ENCODE measurements at regions not wholly inside any gene's neighbourhood (a gene's known extent, or its start where the extent isn't known, plus 50 kb on each side); places are given as distances from the start of the nearest gene placed in this dataset.
A peak's percentile ranks its signal among the peaks of the same experiment; 100 is the strongest.

GRCh38 chr12:24045816-24046257 is 96.4 kb upstream of the SOX5 start (continued):
- no peak for TF ChIP-seq STAT5B (CRISPR knock-in tag; IDR thresholded peaks at IDR 0.05)
- 0 out of 2 replicates have a peak, but pooled peaks have one; percentile 35 for TF ChIP-seq TGIF2 (CRISPR knock-in tag; IDR thresholded peaks at IDR 0.05)
- TF ChIP-seq, protein P1, sequence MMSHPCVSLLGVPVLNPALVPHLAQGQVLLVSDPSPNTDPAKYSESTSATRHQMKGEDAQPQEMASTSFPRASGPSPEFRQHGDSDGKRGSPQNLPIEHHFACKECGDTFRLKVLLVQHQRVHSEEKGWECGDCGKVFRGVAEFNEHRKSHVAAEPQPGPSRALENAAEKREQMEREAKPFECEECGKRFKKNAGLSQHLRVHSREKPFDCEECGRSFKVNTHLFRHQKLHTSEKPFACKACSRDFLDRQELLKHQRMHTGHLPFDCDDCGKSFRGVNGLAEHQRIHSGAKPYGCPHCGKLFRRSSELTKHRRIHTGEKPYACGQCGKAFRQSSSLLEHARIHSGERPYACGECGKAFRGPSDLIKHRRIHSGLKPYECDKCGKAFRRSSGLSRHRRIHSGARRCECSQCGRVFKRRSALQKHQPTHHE (CRISPR knock-in tag; IDR thresholded peaks at IDR 0.05; ENCODE audit: borderline replicate concordance), result no peak
- TF ChIP-seq RAD21 (CRISPR knock-in tag; IDR thresholded peaks at IDR 0.05), result no peak
- TF ChIP-seq ZNF34 (CRISPR knock-in tag; IDR thresholded peaks at IDR 0.05; ENCODE audit: borderline replicate concordance), result no peak
- TF ChIP-seq HDAC1 (CRISPR knock-in tag; IDR thresholded peaks at IDR 0.05), result no peak
- TF ChIP-seq DNMT3B (CRISPR knock-in tag; conservative IDR thresholded peaks at IDR 0.05), result 0 out of 2 replicates have a peak, but pooled peaks have one; percentile 37
- no peak for TF ChIP-seq ZNF432 (CRISPR knock-in tag; IDR thresholded peaks at IDR 0.05; ENCODE audit: borderline replicate concordance)
- no peak for TF ChIP-seq MZF1 (CRISPR knock-in tag; IDR thresholded peaks at IDR 0.05; ENCODE audit: borderline replicate concordance)
- no peak for TF ChIP-seq ZSCAN25 (CRISPR knock-in tag; IDR thresholded peaks at IDR 0.05)
- no peak for TF ChIP-seq XRCC5 (optimal IDR thresholded peaks at IDR 0.05; ENCODE audit: low read length)
- TF ChIP-seq, protein P2, sequence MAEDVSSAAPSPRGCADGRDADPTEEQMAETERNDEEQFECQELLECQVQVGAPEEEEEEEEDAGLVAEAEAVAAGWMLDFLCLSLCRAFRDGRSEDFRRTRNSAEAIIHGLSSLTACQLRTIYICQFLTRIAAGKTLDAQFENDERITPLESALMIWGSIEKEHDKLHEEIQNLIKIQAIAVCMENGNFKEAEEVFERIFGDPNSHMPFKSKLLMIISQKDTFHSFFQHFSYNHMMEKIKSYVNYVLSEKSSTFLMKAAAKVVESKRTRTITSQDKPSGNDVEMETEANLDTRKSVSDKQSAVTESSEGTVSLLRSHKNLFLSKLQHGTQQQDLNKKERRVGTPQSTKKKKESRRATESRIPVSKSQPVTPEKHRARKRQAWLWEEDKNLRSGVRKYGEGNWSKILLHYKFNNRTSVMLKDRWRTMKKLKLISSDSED (CRISPR knock-in tag; IDR thresholded peaks at IDR 0.05), result no peak
- TF ChIP-seq NCOA1 (CRISPR knock-in tag; IDR thresholded peaks at IDR 0.05), result no peak
- TF ChIP-seq ZBED4 (CRISPR knock-in tag; IDR thresholded peaks at IDR 0.05; ENCODE audit: borderline replicate concordance), result no peak
- no peak for TF ChIP-seq ZNF703 (CRISPR knock-in tag; IDR thresholded peaks at IDR 0.05; ENCODE audit: borderline replicate concordance)
- TF ChIP-seq BCL6 (CRISPR knock-in tag; IDR thresholded peaks at IDR 0.05), result peak; percentile 62; the same call in 1 of the 2 replicates
- TF ChIP-seq, protein P3, sequence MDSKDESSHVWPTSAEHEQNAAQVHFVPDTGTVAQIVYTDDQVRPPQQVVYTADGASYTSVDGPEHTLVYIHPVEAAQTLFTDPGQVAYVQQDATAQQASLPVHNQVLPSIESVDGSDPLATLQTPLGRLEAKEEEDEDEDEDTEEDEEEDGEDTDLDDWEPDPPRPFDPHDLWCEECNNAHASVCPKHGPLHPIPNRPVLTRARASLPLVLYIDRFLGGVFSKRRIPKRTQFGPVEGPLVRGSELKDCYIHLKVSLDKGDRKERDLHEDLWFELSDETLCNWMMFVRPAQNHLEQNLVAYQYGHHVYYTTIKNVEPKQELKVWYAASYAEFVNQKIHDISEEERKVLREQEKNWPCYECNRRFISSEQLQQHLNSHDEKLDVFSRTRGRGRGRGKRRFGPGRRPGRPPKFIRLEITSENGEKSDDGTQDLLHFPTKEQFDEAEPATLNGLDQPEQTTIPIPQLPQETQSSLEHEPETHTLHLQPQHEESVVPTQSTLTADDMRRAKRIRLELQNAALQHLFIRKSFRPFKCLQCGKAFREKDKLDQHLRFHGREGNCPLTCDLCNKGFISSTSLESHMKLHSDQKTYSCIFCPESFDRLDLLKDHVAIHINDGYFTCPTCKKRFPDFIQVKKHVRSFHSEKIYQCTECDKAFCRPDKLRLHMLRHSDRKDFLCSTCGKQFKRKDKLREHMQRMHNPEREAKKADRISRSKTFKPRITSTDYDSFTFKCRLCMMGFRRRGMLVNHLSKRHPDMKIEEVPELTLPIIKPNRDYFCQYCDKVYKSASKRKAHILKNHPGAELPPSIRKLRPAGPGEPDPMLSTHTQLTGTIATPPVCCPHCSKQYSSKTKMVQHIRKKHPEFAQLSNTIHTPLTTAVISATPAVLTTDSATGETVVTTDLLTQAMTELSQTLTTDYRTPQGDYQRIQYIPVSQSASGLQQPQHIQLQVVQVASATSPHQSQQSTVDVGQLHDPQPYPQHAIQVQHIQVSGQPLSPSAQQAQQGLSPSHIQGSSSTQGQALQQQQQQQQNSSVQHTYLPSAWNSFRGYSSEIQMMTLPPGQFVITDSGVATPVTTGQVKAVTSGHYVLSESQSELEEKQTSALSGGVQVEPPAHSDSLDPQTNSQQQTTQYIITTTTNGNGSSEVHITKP (CRISPR knock-in tag; IDR thresholded peaks at IDR 0.05; ENCODE audit: low read depth), result peak; percentile 75; the same call in 1 of the 2 replicates
- no peak for TF ChIP-seq CCAR2 (optimal IDR thresholded peaks at IDR 0.05; ENCODE audit: low read depth, low read length)
- TF ChIP-seq KDM6A (CRISPR knock-in tag; IDR thresholded peaks at IDR 0.05; ENCODE audit: low read depth), result no peak
- no peak for TF ChIP-seq ZNF263 (CRISPR knock-in tag; IDR thresholded peaks at IDR 0.05)
- TF ChIP-seq NFE2L2 (IDR thresholded peaks at IDR 0.05; ENCODE audit: low read length), result no peak
- TF ChIP-seq ZNF841 (CRISPR knock-in tag; IDR thresholded peaks at IDR 0.05; ENCODE audit: borderline replicate concordance), result no peak
- TF ChIP-seq ZNF780A (CRISPR knock-in tag; IDR thresholded peaks at IDR 0.05), result no peak

All from HepG2 (cell line).